ENCODE measurements at regions not wholly inside any gene's neighbourhood (a gene's known extent, or its start where the extent isn't known, plus 50 kb on each side); places are given as distances from the start of the nearest gene placed in this dataset.
"Not testable (repeated sequence)": the region's sequence is repeated elsewhere in the genome, so short reads cannot be mapped to it uniquely, and the experiment has no call there.

DNA sequence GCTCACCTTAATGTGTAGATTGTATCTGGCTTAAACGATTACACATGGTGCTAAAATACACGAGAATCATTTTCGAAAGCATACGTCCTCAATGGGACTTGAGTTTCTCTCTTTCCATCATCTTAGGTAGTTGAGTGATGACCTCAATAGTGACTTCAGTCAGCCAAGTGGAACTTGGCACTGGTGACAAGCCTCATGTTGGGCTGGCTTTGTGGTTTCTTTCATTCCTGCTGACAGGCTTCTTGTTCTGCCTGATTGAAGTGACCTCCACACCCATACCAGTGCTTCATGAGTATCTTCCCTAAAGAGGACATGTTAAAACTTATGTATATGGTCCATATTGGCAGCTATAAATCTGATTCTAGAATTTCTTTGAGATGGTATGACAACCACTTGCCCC is 159.1 kb upstream of the WDR1 start:
- DNase-seq = no peak

DNA sequence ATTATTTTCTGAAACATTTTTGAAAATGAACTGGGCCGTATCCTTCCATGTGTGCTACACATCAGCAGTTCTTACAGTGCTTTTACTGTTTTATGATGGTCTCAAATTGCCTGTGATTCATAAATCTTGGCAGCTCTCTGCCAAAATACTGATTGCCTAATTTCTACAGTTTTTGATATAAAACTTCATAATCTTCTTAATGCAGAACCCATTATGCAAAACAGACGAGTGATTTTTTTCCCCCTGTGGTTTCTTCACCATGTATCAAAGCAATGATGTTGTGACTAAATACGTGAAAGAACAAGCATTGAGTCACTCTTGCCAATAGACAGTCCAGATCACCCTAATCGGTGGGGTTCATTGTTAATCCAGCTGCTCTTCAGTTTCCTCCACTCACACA is 156.4 kb upstream of the WDR1 start:
- DNase-seq = no peak

DNA sequence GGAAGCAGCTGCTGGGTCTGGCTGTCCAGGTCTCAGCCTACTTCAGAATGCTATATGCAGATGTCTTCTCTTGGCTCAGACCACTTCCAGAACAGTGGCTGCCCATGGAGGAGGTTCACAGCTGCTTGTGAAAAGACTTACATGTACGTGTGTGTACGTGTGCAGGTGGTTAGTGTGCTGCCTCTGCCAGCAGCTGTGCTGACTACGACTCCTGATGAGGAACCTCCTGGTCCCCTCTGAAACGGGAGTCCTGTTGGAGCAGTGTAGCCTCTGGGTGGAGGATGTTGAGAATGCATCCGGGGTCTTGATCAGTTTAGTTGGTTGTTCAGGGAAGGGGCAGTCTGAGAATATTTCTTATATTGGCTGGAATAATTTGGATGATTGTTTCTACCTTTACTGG is 155.9 kb upstream of the WDR1 start:
- no peak for DNase-seq

DNA sequence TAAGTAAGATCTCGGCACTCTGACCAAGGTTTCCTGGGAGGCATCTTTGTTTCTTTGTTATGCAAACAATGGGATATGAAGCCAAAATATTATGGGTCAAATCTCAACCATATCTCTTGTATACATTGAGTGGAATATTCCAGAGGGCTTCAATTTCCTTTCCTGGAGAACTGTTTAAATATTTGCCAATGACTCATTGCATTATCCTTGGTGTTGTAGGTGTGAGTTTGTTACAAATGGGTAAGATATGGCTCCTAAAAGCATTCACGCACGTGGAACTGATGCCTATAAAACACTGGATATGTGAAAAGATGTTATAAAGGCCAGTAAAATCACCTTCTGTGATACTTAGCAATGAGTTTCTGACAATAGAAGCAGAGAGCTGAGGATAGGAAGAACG is 150.5 kb upstream of the WDR1 start:
- no peak for DNase-seq

DNA sequence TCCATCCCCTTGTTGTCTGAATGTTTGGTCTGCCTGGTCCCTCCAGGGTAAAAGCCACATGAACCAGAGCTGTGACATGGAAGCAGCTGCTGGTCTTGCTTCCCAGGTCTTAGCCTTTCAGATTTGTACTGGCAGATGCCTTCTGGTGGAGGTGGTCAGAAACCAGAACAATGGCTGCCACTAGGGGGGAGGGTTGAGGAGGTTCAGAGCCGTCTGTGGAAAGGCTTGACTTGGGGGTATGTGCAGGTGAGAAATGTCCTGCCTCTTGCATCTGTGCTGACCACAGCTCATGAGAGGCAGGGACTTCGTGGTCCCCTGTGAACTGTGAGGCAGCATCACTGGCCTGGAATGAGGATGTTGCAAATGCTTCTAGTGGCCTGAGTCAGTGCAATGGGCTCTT is 144.2 kb upstream of the WDR1 start:
- no peak for DNase-seq

DNA sequence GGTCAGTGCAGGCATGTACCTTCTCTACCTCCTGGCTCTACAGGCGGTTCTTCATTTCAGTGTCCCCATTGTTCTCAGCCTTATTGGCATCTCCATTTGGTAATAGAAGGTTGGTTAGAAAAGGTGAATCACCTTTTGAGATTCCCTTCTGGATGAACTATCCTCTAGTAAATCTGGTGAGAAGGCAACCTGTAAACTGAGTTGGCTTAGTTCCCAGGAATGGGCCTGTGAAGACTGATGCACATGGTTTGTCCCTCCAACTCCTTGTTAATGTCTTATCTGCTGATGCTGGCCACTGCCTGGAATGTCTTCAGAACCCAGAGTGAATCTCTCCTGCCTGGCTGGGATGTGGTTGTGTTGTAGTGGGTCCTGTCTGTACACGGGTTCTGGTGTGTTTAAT is 143.4 kb upstream of the WDR1 start:
- no peak for DNase-seq

DNA sequence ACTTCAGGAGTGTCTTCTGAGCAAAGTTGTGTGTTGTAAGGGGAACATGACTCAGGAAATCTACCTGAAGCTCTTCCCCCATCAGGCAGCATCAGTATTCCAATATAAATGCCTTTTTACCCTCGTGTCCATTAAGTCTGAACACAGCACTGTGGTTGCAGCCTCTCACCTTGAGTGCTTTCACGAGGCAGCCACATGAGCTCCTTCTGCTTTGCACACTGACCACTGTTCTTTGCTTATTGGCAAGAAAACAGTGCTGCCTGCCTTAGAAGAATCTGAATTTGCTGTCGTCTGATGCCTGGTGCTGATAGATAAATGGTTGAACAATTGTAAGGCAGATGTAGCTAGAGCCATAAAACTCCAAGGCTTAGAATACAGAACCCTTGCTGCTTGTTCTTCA is 139.6 kb upstream of the WDR1 start:
- no peak for DNase-seq

DNA sequence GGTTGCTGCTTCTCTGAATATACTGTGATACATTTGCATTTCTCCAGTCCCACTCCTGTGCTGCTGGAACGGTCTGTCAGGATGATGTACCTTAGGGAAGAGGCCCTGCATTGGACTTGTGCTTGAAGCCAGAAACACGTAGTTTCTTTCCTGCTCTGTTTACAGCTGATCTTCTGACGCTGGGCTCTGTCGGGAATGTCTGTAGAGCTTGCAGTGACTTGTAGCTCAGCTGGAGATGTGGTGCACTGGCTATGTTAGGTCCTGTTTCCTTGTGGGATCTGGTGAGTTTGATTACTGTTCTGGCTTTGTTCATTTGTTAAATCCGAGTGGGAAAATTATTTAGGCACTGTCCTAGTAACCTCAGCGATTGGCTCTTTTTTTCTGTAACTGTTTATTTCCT is 137.2 kb upstream of the WDR1 start:
- DNase-seq = no peak

DNA sequence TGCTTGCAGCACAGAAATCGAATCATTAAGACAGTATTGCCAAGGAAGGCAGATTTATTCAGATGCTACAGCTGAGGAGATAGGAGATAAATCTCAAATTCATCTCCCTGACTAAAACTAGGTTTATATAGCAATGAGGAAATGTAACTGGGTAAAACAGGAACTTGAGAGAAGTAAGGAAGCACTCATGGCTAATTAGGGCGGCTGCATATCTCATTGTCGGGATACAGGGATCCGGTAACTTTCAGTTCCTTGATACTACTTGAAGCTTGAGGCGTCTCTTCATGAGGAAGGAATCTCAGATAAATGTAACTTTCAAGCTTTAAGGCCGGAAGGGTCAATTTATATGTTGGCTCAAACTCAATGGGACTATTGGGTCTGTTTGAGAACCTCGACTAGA is 129.2 kb upstream of the WDR1 start:
- DNase-seq = no peak

DNA sequence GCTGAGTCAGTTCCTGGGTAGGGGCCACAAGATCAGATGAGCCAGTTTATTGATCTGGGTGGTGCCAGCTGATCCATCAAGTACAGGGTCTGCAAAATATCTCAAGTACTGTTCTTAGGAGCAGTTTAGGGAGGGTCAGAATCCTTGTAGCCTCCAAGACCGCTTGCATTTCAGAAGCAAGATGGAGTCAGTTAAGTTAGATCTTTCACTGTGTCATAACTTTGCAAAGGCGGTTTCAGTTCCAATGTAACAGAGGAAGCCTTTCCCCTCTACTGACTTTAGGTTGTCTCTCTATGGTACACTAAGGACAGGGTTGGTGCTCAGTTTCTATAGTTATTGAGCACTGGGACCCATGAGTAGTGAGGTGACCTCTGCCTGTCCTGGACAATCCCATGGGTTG is 127.3 kb upstream of the WDR1 start:
- no peak for DNase-seq

DNA sequence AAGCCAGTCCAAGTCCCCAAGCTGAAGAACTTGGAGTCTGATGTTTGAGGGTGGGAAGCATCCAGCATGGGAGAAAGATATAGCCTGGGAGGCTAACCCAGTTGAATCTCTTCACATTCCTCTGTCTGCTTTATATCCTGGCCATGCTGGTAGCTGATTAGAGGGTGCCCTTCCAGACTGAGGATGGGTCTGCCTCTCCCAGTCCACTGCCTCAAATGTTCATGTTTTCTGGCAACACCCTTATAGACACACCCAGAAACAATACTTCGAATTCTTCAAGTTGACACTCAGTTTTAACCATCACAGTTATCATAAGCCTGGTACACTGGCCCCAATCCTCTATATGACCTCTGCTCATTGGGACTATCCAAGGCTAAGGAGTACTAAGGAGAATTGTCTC is 124.1 kb upstream of the WDR1 start:
- DNase-seq = no peak

DNA sequence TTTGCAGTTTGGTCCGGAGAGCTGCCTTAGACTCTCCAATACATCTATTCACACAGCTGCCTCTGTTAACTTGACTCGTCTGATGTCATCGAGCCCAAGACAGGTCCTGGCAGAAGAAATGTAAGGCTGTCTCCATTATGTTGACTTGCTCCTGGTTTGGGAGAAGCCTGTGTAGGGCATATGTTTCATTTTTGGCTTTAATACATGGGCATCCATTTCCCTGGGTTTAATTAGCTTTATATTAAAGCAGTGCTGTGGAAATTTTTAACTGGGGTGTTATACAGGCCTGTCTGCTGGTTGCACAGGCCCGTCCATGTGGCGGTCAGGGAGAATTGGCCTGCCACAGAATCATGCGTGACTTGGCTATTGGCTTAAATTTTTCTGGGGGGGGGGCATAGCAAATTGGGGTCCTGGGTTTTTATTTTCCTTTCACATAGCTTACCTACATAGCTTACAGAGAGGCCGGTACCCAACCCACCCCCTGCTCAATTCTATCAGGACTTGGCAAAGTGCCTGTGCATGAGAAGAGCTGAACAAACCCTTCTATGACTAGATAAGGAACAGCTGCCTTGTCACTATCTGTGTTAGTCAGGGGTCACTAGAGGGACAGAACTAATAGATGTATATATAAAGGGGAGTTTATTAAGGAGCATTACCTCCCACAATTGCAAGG is 123.5 kb upstream of the WDR1 start:
- DNase-seq = no peak

DNA sequence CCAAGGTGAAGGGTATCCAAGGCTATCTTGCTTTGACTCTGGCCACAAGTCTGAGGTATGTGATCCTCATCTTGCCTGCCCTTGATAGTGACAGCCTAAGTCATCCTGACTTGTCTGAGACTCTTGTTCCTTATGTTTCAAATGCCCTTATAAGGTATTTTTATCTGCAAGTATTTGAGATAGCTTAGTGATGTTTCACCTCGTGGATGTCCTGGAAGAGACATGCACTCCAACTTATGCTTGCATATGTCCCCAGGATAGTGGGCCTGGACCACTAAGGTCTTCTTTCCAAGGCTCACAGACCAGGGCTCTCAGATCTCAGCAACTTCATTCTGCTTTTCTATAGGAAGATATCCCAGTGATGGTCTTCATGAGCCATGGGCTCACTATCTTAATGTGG is 120.5 kb upstream of the WDR1 start:
- DNase-seq = no peak

DNA sequence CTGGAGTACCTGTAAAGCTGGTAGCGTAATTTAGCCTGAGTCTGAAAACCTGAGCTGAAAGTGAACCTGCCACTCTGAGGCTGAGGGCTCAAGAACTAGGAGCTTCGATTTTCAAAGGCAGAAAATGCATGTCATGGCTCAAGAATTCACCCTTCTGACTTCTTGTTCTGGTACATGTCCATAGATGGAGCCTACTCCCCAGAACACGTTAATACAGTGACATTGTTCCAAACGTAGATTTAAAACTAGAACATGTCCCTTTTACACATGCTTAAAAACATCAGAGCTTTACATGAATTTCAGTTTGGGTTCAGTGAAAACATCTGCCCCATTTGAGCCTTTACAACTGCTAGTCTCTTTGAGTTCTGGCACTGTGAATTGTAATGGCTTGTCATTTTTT is 115.5 kb upstream of the WDR1 start:
- DNase-seq = no peak

DNA sequence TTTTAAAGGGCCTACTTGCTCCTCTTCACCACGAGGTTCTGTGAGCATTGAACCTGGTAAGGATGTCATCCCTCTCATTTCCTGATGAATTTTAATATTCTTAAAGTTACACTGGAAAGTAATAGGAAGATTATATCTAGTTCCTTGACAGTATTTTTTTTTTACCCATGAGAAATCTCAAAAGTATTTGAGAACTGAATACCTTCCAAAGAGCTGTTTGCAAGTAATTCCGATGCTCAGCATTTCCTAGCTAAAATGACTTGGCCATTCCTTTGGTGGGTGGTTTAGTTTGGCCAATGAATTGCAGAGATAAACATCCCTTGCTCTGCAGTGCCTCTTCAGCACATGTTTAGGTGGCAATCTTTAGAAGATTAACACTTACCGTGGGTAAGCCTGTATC is 110.2 kb upstream of the WDR1 start:
- DNase-seq = no peak

DNA sequence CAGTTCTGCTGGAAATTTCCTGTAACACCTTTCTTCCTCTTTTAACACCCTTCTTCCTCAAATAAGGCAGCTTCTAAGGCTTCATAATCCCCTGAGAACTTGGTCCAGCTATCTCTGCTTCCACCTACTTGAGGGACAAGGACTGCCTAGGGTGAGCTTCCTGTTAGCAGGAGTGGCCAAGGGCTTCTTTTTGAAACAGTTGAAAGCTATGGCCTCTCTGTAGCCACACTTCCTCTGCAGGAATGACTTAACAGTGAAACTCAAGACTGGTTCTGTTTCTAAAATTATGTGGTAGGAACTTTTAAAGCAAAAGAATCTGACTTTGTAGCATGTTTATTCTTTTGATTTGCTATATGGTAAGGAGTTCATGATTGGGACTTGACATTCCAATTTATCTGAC is 108.5 kb upstream of the WDR1 start:
- DNase-seq = no peak

DNA sequence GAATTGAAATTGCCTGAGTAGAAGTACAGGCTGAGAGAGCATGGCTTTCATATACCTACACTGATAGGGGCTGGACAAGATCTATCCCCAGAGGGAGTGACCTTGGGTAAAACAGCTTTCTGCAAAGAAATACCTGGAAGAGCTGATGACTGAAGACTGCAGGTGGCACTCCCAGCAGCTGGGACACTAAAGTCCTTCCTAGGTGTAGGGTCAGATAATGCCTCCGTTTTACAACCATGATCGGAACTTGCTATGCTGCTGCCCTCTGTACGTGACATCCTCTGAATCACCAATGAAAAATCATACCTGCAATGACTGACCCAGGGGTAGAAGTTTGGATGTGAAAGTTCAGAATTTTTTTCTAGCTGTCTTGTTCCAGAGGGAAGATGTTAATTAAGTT is 107.2 kb upstream of the WDR1 start:
- DNase-seq = no peak

DNA sequence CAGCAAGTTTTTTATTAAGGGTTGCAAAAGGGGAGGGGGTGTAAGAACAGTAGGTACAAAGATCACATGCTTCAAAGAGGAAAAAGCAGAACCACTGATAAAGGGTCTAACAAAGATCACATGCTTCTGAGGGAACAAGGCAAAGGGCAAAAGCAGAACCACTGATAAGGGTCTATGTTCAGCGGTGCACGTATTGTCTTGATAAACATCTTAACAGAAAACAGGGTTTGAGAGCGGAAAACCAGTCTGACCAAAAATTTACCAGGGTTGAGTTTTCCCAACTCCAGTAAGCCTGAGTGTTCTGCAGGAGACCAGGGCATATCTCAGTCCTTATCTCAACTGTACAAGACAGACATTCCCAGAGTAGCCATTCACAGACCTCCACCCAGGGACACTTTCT is 96.9 kb upstream of the WDR1 start:
- DNase-seq = not testable (repeated sequence)

DNA sequence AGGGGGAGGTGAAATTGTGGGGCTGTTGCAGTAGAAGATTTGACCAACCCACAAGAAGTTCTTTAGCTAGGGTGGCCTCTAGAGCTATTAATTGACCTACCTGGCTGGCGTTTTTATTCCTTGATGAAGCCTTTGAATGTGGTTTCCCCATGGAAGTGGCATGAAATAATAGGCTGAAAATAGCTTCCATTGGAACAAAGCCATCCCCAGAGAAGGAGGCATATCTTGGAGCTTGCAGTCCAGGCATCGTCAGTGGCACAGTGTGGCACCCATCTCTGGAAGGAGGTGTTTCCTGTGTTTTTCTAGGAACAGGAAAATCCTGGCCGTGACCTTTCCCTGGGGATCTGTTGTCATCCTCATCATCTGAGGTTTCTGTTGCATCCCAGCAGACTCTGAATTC is 96.3 kb upstream of the WDR1 start:
- DNase-seq = no peak

DNA sequence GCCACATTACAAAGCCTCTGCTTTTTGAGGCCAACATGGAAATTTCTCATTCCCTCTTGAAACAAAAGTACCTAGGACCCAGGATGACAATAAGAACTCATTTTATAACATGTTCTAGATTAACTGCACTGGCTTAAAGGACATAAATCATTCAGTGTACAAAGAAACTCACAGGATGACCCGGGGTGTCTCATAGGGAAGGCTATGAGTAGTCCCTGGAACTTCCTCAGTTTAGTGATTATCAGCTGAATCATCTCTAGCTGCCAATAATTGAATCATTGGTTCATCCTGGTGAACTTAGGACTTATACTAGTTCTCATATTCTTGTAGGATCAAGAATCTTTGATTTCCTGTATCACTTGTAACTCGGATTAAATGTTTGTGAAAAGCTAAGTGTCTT is 95.8 kb upstream of the WDR1 start:
- DNase-seq = no peak

DNA sequence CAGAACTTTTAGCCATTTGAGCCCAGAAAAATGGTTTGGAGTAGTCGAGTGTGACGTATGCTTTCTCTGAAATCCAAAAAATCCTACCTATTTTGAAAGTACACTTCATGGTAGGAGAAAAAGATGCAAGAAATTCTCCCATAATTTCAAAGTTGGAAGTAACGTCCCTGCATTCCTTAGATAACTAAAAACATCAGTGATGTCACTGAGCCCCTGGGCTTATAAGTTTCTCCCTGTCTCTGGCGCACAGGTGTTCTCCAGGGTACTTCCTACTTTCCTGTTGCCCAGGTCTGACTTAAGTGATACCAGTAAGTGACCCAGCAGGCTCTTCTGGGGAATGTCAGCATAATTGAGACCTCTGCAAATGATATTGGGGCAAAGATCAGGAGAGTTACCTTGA is 90.5 kb upstream of the WDR1 start:
- no peak for DNase-seq

DNA sequence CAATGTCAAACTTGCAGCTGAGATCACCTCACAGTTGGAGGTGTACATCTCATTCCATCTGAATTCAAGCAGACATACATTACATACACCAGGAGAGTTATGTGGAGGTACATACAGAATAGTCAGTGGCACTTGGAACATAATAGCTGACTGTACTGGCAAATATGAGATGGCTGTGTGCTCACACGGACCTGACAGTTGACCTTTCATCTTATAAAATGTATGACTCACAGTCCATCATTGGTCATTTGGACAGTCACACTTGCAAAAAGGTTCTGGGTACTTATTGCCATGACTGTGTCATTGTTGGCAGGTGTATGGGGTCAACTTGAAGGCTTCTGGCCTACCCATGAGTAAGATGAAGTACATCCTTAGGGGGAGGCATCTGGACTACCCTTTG is 88.6 kb upstream of the WDR1 start:
- no peak for DNase-seq

DNA sequence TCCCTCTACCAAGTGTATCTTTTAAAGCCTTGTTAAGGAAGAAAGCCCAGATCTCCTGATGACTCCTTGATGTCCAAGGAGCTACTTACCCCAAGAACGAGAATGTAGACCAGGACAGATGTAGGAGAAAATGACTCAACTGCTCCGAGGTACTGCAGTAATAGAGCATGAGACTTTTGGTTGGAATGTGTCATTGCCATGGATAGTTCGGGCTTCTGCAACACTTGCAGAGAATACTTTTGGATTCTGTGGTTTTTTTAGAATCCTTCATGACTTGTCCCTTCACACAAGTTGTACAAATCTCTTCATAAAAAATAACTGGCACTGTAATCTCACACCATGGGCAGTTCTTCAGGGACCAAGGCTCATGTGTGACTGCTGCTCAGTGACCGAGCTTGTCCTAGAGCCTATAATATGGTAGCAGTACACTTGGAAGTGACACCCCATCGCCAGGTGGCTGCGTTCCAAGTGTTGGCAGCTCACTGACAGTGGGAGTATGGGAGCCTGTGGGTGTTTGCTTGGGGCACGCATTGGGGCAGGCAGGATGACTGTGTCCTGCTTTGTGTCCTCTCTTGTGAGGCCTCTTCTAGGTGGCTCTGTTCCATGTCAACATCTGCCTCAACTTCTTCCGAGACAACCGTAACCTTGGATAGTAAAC is 87.9 kb upstream of the WDR1 start:
- no peak for DNase-seq

DNA sequence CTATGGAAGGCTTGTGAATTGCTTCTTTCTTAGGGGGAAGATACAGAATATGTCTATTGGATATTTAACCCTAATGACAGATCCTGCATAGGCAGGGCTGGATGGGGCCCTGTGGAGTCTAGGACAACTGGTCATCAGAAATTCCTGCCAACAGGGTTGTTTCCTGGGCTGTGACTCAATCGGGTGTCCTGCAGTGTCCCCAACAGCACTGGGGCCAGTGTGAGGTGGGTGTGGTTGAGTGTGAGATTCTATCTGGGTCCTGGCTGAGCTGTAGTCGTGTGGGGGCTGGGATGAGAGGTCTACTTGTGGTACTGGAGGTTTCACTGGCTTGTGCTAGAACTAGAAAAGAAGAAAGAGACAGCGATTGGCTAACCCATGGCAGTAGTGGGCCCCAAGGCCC is 87.3 kb upstream of the WDR1 start:
- DNase-seq = no peak

All from SW 1271 (cell line).